CD4-positive, alpha-beta T cell treated with Interleukin-17A for 4 hours (primary cell): ENCODE measurements at regions not wholly inside any gene's neighbourhood (a gene's known extent, or its start where the extent isn't known, plus 50 kb on each side); places are given as distances from the start of the nearest gene placed in this dataset.
"Not testable (repeated sequence)": the region's sequence is repeated elsewhere in the genome, so short reads cannot be mapped to it uniquely, and the experiment has no call there.

ENCODE experiments used
- DNase-seq: peaks from one replicate; pipeline ENCODE4 v3.0.0-alpha.2; 2020; ENCODE audit warnings: mixed read lengths

DNA sequence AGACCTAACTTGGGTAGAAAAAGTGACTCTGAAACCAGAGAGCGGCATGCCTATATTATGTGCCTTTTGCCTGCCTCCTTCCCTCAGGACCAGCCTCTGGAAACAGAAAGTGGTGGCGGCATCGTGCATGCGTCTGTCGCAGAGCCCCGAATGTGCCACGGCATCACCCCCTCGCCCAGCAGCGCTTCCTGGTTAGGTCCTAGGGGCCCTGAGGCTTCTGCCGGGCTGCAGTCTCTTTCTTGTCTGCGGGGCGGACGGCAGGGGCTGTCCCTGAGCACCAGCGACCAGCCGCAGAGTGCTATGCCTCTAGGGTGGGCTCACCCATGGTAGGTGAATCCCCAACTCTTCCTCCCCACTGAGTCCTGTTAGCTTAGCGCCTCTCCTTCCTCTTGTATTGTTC lies 68.7 kb downstream of the VSIG4 start:
- DNase-seq = no peak

DNA sequence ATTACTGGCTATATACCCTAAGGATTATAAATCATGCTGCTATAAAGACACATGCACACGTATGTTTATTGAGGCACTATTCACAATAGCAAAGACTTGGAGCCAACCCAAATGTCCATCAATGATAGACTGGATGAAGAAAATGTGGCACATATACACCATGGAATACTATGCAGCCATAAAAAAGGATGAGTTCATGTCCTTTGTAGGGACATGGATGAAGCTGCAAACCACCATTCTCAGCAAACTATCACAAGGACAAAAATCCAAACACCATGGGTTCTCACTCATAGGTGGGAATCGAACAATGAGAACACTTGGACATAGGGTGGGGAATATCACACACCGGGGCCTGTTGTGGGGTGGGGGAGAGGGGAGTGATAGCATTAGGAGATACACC lies 72.7 kb downstream of the VSIG4 start:
- not testable (repeated sequence) for DNase-seq

DNA sequence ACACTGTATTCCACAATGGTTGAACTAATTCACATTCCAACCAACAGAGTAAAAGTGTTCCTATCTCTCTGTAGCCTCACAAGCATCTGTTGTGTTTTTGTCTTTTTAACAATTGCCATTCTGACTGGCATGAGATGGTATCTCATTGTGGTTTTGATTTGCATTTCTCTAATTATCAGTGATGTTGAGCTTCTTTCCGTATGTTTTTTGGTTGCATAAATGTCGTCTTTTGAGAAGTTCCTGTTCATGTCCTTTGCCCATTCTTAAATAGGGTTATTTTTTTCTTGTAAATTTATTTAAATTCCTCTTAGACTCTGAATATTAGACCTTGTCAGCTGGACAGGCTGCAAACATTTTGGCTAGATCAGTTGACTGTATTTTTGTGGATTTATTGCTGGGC lies 78.2 kb downstream of the VSIG4 start:
- no peak for DNase-seq

DNA sequence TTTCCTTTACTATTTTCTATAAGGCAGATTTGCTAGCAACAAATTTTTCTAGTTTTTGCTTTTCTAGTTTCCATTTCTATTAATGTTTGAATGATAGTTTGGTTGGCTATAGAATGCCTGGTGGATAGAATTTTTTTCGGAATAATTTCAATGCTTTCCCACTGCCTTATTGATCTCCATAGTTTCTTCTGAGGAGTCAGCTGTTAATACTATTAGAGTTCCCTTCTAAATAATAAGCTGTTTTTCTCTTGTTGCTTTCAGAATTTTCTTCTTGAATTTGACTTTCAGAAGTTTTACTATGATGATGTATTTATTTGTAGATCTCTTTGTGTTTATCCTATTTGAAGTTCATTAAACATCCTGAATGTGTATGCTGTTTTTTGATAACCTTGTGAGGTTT lies 91.8 kb downstream of the VSIG4 start:
- no peak for DNase-seq

DNA sequence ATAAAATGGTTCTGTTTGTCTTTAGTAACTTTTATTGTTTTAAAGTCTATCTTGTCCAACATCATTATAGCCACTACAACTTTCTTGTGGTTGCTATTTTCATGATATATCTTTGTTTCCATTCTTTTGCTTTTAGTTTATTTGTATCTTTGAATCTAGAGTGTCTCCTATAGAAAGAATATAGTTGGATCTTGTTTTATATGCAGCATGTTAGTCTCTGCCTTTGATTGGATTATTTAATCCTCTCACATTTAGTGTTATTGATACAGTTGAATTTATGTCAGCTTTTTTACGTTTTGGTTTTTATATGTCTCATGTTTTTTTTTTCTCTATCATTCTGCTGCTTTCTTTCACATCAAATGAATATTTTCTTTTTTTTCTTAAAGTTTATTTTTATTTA lies 98.1 kb downstream of the VSIG4 start:
- no peak for DNase-seq

DNA sequence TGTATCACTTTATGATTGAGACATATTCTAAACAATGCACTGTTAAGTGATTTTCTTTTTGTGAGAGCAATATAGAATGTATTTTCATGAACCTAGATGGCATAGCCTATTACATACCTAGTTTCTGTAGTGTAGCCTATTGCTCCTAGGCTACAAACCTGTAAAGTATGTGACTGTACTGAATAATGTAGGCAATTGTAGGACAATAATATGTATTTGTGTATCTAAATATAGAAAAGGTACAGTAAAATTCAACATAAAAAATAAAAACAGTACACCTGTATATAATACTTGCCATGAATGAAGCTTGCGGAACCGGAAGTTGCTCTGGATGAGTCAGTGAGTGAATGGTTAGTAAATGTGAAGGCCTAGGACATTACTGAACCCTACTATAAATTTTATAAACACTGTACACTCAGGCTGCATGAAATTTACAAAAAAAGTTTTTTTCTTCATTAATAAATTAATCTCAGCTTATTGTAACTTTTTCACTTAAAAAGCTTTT lies 106.7 kb downstream of the VSIG4 start:
- no peak for DNase-seq

DNA sequence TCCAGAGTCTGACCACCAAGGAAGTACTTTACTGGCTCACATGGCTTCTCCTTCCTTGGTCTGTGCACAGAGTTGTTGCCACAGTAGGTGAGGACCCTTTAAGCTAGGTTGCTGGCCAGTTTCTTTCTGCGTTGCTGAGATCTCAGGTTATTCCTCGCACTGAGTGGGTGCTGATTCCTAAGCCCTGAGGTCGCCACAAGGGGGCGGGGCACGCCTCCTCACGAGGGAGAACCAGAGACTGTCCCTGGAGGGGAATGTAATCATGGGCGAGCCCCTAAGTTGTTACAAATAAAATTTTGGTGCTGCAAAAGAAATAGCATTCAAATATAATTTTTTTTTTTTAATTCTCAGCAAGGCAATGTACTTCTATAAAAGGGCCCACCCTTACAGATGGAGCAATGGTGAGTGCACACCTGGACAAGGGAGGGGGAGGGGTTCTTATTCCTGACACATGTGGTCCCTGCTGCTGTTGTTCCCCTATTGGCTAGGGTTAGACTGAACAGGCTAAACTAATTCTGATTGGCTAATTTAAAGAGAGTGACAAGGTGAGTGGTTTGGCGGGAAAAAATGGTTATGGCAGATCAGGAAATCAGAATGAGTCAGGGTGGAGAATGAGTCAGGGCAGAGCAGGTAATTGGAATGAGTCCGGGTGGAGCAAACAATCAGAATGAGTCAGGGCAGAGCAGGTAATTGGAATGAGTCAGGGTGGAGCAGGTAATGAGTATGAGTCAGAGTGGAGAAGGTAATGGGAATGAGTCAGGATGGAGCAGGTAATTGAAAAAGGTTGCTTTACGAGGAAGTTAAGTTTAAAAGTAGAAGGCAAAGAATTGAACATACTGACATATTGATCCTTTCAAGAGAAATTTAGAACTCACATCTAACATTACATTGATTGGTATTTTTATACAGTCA lies 107.5 kb downstream of the VSIG4 start:
- peak; percentile 24 for DNase-seq

DNA sequence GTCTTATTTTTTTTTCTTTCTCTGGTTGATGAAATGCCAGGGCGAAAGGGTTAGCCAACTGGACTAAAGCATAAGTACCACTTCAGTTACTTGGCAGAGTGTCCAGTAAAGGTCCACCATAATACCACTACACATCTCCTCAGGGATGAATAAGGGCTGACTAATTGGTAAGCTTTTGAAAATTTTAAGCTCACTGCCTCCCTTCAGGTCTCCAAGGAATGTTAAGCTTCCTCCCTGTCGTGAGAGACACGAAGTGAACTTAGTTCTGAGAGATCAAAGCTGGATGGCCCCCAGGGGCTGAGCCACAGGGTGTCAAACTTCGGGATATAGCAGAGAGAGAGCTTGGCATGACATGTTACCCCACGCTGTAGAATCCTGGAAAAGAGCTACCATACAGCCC lies 111.4 kb downstream of the VSIG4 start:
- DNase-seq = no peak

DNA sequence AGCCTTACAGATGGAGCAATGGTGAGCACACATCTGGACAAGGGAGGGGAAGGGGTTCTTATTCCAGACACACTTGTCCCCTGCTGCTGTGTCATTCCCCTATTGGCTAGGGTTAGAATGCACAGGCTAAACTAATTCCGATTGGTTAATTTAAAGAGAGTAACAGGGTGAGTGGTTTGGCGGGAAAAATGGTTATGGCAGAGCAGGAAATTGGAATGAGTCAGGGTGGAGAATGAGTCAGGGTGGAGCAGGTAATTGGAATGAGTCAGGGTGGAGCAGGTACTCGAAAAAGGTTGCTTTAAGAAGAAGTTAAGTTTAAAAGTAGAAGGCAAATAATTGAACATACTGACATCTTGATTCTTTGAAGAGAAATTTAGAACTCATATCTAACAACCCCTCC lies 112.5 kb downstream of the VSIG4 start:
- DNase-seq = not testable (repeated sequence)

DNA sequence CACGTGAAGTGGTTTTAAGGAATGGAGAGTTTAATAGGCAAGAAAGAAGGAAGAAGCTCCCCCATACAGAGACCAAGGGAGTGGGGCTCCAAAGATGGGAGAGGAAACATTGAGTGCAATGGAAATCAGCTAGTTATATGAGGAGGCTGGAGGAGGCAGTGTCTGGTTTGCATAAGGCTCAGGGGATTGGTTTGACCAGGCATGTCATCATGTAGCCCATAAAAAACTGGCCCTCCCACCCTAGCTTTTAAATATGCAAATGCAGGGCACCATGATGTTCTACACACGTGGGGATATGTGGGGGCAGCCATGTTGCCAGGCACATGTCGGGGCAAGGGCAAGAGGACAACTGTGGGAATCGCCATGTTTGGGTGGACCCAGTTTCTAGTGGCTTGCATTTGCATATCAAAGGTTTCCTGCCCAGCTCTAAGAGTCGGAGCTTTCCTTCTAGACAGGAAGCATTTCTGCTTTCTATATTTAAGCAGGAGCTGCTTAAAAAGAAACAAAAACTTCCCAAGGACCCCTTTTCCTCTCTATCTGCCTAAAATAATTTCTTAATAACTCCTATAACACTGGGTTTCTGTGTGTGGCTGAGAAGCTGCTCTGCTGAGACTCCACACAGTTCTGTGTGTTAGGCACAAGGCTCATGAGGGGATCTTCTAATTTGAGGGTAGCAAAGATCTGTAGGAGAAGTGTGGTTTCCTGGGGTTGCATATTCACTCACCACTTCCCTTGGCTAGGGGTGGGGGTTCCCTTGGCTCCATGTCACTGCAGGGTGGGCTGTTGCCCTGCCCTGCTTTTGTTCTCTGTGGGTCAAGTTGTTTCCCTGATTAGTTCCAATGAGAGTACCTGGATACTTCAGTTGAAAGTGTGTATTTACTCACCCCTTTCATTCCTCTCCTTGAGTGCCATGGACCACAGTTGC lies 113.5 kb downstream of the VSIG4 start:
- DNase-seq = peak; percentile 42

DNA sequence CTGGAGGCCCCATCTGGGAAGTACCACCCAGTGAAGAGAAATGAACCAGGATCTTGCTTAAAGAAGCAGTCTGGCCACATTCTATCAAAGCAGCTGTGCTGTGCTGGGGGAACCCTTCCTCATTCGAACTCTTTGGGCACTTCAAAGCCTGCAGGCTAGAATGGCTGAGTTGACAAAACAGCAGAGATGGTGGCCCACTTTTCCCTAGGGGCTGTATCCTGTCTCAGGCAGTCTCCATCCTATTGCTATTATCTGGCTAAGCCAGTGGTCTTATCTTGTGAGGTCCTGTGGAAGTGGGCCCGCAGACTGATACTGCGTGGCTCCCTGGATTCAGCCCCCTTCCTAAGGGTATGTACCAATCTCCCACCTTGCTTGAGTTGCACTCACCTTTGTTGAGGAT lies 114.3 kb downstream of the VSIG4 start:
- no peak for DNase-seq

DNA sequence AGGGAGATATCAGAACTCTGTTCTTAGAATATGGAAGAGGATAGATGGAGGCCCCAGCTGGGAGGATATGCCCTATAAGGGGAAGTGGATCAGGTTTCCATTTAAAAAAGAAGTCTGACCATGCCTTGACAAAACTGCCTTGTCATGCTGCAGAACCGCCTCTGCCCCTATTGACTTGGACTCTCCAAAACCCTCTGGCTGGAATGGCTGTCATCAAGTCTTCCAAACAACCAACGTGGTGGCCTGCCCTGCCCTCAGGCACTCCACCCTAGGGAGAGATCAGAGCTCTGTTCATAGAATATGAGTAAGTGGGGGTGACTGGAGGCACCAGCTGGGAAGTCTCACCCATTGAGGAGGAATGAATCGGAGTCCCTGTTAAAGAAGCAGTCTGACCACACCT lies 114.9 kb downstream of the VSIG4 start:
- no peak for DNase-seq

DNA sequence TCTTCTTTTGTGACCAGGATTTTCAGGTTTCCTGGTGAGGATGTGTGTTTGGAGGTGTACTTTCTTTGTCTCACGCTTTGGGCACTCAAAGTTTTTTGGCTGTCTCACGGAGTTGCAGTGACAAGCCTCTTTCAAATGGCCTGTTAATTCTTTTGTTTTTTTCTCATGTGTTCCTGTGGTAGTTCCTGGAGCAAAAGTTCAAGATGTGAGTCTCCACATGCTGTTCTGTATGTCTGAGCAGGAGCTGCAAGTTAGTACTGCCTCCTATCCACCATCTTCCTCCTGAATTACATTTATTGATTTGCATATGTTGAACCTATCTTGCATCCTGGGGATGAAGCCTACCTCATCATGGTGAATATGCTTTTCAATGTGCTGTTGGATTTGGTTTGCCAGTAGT lies 118.5 kb downstream of the VSIG4 start:
- DNase-seq = no peak

DNA sequence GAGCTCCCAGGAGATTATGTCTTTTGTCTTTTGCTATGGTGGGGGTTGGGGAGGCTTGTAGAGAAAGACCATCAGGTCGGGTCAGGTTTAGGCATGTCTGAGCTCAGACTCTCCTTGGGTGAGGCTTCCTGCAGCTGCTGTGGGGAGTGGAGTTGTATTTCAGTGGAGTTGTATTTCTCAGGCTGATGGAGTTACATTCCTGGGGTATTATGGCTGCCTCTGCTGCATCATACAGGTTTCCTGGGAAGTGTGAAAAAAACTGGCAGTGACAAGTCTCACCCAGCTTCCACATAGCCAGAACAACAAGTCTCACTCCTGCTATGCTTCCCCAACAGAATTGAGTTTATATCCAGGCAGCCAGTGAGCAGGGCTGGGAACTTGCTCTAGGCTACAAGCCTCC lies 119.3 kb downstream of the VSIG4 start:
- no peak for DNase-seq

DNA sequence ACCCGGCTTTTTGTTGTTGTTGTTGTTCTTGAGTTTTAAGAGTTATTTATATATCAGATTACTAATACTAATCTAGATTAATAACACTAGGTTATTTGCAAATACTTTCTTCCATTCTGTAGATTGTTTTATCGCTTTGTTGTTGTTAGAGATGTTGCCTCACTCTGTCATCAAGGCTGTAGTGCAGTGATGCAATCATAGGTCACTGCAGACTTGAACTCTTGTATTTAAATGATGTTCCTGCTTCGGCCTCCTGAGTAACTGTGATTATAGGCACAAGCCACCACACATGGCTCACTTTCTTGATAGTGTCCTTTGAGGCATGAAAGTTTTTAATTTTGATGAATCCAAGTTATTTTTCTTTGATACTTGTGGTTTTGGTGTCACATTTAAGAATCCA lies 129.0 kb downstream of the VSIG4 start:
- no peak for DNase-seq

DNA sequence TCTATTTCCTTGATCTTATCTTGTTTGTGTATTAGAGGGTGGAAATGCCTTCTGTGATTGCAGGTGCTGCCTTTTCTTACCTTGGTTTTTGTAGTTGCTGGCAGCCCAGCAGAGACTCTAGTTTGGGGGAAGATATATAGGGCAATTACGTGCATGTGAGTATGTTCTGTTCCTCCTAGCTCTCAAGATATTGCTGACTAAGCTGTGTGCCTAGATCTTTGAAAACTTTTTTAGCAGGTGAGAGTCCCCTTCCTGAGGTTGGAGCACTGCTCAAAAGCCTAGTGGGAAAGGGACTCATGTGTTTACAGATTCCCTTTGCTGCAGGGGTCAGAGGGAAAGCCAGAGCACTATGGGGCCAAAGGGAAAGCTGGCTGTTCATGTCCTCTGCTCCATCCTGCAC lies 136.1 kb downstream of the VSIG4 start:
- no peak for DNase-seq

DNA sequence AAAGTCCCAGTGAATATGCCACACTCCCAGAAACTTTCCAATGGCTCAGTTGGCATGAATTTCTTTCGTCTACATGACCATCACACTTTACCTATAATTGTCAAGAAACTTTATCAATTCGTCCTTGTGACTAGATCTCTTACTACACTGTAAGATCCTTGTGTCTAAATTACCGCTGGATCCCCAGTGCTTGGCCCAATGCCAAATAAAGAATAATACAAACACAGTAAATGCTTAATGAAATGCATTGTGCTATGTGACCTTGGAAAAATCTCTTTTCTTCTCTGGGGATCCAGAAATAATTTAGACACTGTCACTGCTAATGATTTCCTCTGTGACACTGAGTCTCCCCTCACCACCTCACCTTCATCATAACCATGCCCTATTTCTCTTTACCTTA lies 137.9 kb downstream of the VSIG4 start:
- DNase-seq = no peak

DNA sequence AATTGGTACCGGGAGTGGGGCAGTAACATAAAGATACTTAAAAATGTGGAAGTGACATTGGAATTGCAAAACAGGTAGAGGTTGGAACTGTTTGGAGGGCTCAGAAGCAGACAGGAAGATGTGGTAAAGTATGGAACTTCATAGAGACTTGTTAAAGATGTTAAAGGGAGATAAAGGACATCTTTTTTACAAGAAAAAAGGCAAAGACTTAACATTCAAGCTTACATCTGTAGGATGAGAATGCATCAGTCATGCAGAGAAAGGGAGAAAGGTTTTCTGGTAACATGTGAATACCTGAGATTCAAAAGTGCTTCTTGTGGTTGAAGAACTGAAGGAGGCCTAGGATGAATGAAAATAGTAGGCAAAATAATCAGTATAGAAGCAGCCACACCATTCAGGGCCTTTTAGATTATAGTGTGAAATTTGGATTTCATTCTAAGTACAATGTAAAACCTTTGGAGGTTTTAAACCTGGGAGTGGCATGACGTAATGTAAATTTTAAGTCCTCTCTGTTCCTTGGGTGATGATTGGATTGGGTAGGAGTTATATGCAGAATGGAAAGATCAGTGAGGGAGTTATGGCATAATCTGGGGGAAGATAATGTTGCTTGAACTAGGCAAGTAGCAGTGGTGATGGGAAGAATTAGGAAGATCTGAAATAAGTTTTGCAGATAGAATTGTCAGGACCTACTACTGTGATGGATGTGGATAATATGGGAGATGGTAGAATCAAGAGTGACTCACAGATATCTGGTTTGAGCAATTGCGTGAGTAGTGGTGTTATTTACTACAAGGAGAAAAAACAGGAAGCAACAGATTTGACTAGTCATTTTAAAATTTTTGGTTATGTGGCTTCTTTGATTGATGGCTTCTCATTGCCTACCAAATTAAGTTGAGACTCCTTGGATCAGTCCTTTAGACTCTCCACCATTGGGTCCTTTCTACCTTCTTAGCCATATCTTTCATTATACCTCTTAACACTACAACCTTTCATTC lies 138.7 kb downstream of the VSIG4 start:
- no peak for DNase-seq

DNA sequence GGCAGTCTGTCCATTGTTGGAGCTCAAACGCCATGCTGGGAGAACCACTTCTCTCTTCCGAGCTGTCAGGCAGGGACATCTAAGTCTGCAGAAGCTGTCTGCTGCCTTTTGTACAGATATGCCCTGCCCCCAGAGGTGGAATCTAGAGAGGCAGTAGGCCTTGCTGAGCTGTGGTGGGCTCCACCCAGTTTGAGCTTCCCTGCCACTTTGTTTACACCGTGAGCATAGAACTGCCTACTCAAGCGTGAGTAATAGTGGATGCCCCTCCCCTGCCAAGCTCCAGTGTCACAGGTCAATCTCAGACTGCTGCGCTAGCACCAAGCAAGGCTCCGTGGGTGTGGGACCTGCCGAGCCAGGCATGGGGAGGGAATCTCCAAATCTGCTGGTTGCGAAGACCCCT lies 145.7 kb downstream of the VSIG4 start:
- peak; percentile 16 for DNase-seq

DNA sequence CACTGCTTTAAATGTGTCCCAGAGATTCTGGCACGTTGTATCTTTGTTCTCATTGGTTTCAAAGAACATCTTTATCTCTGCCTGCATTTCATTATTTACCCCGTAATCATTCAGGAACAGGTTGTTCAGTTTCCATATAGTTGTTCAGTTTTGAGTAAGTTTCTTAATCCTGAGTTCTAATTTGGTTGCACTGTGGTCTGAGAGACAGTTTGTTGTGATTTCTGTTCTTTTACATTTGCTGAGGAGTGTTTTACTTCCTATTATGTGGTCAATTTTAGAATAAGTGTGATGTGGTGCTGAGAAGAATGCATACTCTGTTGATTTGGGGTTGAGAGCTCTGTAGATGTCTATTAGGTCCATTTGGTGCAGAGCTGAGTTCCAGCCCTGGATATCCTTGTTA lies 148.1 kb downstream of the VSIG4 start:
- not testable (repeated sequence) for DNase-seq

DNA sequence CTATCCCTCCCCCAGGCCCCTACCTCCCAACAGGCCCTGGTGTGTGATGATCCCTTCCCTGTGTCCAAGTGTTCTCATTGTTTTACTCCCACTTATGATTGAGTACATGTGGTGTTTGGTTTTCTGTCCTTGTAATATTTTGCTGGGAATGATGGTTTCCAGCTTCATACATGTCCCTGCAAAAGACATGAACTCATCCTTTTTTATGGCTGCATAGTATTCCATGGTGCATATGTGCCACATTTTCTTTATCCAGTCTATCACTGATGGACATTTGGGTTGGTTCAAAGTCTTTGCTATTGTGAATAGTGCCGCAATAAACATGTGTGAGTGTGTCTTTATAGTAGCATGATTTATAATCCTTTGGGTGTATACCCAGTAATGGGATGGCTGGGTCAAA lies 151.7 kb downstream of the VSIG4 start:
- DNase-seq = not testable (repeated sequence)

DNA sequence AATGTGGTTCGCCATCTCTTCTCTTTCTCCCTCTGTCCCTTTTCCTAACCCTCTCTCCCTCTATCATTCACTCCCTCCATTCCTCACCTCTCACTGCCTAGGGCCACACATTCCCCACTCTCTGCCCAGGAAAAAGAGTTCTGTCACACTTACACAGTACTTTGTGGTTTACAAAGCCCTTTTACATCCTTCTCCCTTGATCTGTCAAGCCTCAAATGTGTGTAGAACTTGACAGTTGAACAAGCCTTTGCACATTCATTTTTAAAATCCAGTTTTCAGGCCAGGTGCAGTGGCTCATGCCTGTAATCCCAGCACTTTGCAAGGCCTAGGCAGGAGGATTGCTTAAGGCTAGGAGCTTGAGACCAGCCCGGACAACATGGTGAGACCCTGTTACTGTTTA lies 156.3 kb downstream of the VSIG4 start:
- no peak for DNase-seq
